ENCODE measurements at regions not wholly inside any gene's neighbourhood (a gene's known extent, or its start where the extent isn't known, plus 50 kb on each side); places are given as distances from the start of the nearest gene placed in this dataset.

DNA sequence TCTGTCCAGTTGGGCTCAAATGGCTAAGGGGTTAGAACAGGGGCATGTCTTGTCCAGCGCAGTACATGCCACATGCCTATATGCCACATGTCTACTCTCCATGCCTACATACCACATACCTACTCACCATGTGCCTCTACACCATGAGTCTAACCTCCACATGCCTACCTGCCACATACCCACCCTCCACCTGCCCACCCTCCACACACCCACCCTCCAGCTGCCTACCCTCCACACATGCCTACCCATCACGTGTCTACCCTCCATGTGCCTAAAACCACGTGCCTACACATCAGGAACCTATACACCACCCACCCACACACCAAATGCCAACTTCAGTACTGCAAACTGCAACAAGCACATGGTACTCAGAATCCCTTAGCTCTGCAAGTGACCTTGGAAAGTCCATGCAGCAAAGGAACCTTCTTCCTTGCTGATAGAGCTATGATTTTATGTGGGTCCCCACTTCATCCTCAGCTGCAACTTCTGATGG is 113.0 kb upstream of the CST7 start:
- no peak for TF ChIP-seq ZNF148 (tag by site-specific recombination; IDR thresholded peaks at IDR 0.05; ENCODE audit: borderline replicate concordance)
- no peak for TF ChIP-seq YY1 (tag by site-specific recombination; IDR thresholded peaks at IDR 0.05)
- TF ChIP-seq, protein P1, sequence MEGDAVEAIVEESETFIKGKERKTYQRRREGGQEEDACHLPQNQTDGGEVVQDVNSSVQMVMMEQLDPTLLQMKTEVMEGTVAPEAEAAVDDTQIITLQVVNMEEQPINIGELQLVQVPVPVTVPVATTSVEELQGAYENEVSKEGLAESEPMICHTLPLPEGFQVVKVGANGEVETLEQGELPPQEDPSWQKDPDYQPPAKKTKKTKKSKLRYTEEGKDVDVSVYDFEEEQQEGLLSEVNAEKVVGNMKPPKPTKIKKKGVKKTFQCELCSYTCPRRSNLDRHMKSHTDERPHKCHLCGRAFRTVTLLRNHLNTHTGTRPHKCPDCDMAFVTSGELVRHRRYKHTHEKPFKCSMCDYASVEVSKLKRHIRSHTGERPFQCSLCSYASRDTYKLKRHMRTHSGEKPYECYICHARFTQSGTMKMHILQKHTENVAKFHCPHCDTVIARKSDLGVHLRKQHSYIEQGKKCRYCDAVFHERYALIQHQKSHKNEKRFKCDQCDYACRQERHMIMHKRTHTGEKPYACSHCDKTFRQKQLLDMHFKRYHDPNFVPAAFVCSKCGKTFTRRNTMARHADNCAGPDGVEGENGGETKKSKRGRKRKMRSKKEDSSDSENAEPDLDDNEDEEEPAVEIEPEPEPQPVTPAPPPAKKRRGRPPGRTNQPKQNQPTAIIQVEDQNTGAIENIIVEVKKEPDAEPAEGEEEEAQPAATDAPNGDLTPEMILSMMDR (tag by site-specific recombination; IDR thresholded peaks at IDR 0.05): no peak
- TF ChIP-seq ZBTB17 (tag by site-specific recombination; IDR thresholded peaks at IDR 0.05): no peak
- TF ChIP-seq ZNF157 (tag by site-specific recombination; IDR thresholded peaks at IDR 0.05): no peak
- TF ChIP-seq ZNF26 (tag by site-specific recombination; IDR thresholded peaks at IDR 0.05): no peak
- no peak for TF ChIP-seq ZFP37 (tag by site-specific recombination; IDR thresholded peaks at IDR 0.05)
- no peak for TF ChIP-seq ZNF510 (tag by site-specific recombination; IDR thresholded peaks at IDR 0.05; ENCODE audit: insufficient replicate concordance)
- no peak for TF ChIP-seq ZNF239 (tag by site-specific recombination; IDR thresholded peaks at IDR 0.05)
- TF ChIP-seq RBAK (tag by site-specific recombination; IDR thresholded peaks at IDR 0.05): no peak
- TF ChIP-seq, protein P2, sequence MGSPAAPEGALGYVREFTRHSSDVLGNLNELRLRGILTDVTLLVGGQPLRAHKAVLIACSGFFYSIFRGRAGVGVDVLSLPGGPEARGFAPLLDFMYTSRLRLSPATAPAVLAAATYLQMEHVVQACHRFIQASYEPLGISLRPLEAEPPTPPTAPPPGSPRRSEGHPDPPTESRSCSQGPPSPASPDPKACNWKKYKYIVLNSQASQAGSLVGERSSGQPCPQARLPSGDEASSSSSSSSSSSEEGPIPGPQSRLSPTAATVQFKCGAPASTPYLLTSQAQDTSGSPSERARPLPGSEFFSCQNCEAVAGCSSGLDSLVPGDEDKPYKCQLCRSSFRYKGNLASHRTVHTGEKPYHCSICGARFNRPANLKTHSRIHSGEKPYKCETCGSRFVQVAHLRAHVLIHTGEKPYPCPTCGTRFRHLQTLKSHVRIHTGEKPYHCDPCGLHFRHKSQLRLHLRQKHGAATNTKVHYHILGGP (tag by site-specific recombination; IDR thresholded peaks at IDR 0.05): no peak
- TF ChIP-seq ZNF362 (tag by site-specific recombination; IDR thresholded peaks at IDR 0.05): no peak
